Omental fat pad (tissue), 3 donors: ENCODE measurements at regions not wholly inside any gene's neighbourhood (a gene's known extent, or its start where the extent isn't known, plus 50 kb on each side); places are given as distances from the start of the nearest gene placed in this dataset.

ENCODE experiments used
- ATAC-seq: fragments of 150-250 bp; one replicate; pipeline ENCODE4 v1.9.1; 2016; ENCODE audit warnings: mild to moderate bottlenecking, moderate library complexity; ENCODE audit not compliant: low FRiP score
- DNase-seq: peaks from one replicate; pipeline ENCODE4 v3.0.0-alpha.2; 2019; ENCODE audit warnings: low spot score
- TF ChIP-seq, protein P1 (sequence below), 3 donors: fragments of 450-650 bp; IDR thresholded peaks; one replicate each; pipeline ENCODE4 v1.5.1; 2016 to 2017; ENCODE audit warnings: antibody characterized with exemption in 3 of 3, mild to moderate bottlenecking in 3 of 3, moderate library complexity in 2 of 3

DNA sequence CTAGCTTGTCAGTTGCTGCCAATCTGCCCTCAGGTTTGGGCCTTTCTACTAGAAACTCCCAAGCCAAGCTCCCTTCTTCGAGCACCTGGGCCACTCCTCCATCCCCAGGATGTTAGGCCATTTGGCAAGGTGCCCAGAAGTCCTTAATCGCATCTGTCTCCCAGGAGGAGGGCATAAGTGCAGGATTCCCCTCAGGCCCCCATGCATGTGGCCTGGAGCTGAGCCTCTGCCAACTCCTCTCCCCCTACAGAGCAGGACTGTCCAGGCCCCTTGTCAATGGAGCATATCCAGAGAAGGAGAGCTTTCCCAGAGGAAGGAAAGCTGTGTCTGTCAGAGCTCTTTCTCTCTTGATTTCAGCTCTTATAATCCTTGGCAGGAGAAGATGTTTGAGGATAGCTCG is 182.6 kb upstream of the ROPN1 start:
- DNase-seq: no peak
- ATAC-seq: no peak
- TF ChIP-seq, protein P1, sequence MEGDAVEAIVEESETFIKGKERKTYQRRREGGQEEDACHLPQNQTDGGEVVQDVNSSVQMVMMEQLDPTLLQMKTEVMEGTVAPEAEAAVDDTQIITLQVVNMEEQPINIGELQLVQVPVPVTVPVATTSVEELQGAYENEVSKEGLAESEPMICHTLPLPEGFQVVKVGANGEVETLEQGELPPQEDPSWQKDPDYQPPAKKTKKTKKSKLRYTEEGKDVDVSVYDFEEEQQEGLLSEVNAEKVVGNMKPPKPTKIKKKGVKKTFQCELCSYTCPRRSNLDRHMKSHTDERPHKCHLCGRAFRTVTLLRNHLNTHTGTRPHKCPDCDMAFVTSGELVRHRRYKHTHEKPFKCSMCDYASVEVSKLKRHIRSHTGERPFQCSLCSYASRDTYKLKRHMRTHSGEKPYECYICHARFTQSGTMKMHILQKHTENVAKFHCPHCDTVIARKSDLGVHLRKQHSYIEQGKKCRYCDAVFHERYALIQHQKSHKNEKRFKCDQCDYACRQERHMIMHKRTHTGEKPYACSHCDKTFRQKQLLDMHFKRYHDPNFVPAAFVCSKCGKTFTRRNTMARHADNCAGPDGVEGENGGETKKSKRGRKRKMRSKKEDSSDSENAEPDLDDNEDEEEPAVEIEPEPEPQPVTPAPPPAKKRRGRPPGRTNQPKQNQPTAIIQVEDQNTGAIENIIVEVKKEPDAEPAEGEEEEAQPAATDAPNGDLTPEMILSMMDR (IDR thresholded peaks at IDR 0.05): no peak

DNA sequence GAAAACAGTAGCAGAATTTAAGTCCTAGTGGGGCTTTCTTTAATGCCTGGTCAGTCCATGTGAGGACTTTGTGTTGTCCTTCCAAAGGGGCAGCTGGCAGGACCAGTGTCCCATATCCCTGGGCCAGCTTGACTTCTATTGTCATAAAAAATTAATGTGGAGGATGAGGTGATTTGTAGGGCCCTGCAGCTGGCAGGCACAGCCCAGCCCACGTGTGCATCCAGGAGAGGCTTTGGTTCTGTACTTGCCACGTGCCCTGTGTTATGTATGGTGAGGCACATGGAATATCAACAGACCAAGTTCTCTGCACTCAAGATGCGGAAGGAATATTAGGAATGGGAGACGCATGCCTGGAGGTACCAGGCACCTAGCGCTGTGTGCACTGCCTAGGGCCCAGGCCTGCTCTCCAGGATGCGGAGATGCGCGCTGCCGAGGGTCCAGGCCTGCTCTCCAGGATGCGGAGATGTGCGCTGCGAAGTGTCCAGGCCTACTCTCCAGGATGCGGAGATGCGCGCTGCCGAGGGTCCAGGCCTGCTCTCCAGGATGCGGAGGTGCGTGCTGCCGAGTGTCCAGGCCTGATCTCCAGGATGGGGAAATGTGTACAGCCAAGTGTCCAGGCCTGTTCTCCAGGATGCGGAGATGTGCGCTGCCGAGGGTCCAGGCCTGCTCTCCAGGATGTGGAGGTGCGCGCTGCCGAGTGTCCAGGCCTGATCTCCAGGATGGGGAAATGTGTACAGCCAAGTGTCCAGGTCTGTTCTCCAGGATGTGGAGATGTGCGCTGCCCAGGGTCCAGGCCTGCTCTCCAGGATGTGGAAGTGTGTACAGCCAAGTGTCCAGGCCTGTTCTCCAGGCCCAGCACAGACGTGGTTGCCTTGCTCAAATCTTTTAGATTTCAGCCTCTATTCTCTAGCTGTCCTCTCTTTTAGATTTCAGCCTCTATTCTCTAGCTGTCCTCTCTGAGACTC is 183.3 kb upstream of the ROPN1 start:
- TF ChIP-seq, protein P1 (IDR thresholded peaks at IDR 0.05): no peak
- ATAC-seq: no peak
- DNase-seq: no peak

DNA sequence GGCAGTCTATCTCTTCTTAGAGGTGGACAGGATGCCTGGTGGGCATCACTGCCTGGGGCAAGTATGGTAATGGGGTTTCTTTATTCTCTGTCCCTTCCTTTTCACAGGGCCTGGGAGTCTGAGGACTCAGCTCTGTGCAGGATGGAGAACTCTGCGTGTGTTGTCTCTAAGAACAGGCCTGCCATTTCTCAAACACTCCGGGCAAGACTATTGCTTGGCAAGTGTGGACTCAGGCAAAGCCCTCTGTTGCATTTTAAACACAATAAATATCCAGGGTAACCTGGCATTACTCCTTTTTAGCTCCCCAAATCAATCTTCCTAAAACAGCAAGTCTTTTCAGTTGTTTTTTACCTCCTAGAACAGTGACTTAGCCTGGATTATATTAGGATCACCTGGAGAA is 185.1 kb upstream of the ROPN1 start:
- no peak for DNase-seq
- no peak for ATAC-seq
- TF ChIP-seq, protein P1 (IDR thresholded peaks at IDR 0.05): no peak

DNA sequence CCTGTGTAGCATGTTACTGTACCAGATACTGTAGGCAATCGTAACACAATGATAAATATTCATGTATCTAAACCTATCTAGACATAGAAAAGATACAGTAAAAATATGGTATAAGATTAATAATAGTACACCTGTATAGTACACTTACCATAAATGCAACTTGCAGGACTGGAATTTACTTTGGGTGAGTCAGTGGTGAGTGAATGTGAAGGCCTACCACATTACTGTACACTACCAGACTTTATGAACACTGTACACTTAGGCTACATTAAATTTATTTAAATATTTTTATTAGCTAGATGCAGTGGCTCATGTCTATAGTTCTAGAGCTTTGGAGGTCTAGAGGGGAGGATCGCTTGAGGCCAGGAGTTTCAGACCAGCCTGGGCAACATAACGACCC is 186.6 kb upstream of the ROPN1 start:
- no peak for ATAC-seq
- no peak for DNase-seq
- TF ChIP-seq, protein P1 (IDR thresholded peaks at IDR 0.05): no peak

DNA sequence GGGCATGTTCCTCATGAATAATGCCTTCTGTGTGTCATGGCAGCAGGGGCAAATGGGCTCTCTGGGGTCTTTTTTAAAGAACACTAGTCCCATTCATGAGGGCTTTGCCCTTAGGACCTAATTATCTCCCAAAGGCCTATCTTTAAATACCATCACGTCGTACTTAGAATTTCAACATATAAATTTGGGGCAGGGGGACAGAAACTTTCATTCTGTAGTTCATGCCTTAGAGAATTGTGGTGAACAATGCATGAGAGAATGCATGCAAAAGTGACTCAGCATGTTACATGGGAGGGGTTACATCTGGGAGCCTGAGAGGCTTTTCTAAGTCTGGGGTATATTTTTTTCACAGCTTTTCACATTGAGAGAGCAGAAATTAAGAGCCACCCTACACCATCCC is 208.5 kb upstream of the ROPN1 start:
- DNase-seq (no peak), ATAC-seq (no peak)
- TF ChIP-seq, protein P1 (IDR thresholded peaks at IDR 0.05): no peak

DNA sequence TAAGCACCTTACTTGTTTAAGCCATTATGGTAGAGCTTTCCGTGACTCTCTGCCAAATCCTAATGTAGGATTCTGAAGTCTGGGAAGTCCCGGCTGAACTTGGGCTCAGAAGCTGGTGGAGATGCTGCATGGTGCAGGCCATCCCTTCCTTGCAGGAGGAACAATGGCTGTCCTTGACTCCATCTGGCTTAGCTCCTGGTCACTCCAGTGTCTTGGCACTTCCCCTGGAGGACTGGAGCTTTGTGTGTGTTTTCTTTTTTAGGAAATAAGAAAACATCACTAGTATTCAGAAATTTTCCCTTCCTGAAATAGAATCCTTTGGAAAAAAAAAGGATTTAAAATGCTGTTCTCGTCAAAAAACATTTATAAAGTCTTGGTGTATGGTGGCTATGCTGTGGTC is 209.3 kb upstream of the ROPN1 start:
- ATAC-seq: no peak
- TF ChIP-seq, protein P1 (IDR thresholded peaks at IDR 0.05): no peak

DNA sequence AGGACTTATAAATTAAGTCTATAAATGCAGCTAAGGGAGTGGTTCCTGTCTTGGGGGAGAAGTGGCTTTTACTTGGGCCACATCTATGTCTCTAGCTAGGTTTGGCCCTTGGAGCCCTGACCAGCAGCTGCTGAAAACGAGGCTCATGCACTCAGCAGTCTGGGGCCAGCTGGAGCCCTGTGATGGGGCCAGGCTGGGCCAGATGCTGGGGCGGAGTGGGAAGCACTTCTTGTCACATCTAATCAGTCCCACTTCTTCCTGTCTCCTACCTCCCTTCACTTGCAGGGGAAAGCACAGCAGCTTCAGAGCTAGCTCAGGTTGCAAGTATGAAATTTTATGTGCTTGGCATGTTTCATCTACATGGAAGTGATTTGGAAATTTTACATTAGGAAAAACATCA is 209.9 kb upstream of the ROPN1 start:
- TF ChIP-seq, protein P1 (IDR thresholded peaks at IDR 0.05): no peak
- ATAC-seq: no peak
- no peak for DNase-seq

More for the DNA sequence above, 209.3 kb upstream of the ROPN1 start:
- no peak for DNase-seq
